CD4-positive, alpha-beta T cell treated with Interleukin-6 for 4 hours (primary cell): ENCODE measurements at regions not wholly inside any gene's neighbourhood (a gene's known extent, or its start where the extent isn't known, plus 50 kb on each side); places are given as distances from the start of the nearest gene placed in this dataset.

Experiments used
- DNase-seq: peaks from one replicate; pipeline ENCODE4 v3.0.0-alpha.2; 2020; ENCODE audit warnings: mixed read lengths

GRCh38 chr3:59280113-59280512 is 230.3 kb upstream of the CFAP20DC start:
- DNase-seq = no peak

DNA sequence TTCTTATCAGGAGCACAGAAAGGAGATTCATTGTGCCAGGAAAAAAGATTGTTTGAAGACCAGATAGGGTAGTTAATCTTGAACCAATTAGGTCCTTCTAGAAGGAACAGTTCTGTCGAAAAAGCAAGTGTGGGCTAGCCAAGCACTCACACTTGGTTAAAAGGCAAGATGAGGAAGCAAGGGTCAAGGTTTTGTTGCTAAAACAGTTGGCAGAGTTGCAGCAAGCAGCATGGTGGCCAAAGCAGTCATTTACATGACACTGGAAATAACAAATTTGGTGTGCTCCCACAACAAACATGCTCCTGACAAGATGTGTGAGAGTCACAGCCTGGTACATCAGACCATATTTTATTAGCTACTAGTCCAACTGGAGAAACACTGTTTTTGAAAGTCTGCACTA is 228.0 kb upstream of the CFAP20DC start:
- DNase-seq = no peak

DNA sequence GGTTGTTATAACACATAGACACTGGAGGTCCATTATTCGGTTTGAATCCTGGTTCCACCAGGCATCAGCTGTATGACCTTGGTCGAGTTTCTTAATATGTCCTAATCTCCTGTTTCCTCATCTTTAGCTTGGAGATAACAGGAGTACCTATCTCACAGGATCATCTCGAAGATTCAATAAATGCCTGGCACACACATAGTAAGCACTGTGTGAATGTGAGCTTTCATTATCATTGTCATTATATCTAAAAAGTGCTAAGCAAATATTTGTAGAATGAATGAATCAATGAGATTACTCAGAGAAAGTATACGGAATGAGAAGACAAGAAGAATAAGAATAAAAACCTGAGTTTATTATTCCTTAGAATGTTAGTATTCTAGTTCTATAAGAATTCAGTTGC is 227.4 kb upstream of the CFAP20DC start:
- no peak for DNase-seq

DNA sequence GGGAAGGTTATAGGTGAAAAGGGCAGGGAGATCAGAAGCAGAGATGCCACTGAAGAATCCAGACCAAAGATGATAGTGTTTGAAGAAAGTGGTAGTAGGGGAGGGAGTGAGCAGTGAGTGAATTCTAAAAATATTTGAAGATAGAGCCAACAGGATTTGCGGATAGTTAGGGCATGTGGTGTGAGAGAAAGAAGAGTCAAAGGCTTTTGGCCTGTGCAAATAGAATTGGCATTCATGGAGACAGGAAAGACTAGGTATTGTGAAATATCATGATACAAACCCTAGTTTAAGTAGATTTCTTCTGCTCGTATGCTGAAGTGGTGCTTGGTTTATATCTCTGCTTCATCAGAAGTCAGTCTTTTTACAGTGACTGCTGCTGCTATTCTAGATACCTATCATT is 224.2 kb upstream of the CFAP20DC start:
- no peak for DNase-seq

GRCh38 chr3:59271971-59272370 is 222.1 kb upstream of the CFAP20DC start:
- no peak for DNase-seq

GRCh38 chr3:59270921-59271320 is 221.1 kb upstream of the CFAP20DC start:
- no peak for DNase-seq

GRCh38 chr3:59270209-59270608 is 220.4 kb upstream of the CFAP20DC start:
- no peak for DNase-seq

DNA sequence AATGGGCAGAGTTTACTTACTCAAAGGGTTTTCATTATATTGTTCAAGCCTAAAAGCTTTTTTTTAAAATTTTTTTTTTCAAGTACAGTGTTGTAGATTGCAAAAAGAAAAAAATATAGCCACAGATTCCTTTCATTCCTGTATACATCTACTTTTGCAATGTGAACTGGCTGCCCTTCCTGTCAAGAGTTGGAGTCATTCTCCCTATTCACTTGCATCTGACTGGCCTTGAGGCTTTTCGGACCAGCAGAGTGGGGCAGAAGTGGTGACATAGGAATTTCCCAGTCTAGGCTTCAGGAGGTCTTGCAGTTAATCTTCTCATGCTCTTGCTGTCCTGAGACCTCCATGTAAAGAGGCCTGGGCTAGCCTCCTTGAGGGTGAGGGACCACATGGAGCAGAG is 218.3 kb upstream of the CFAP20DC start:
- no peak for DNase-seq

- DNase-seq = no peak
These were observed 217.2 kb upstream of the CFAP20DC start for GRCh38 chr3:59267021-59267420.

- no peak for DNase-seq
These were observed 216.7 kb upstream of the CFAP20DC start for GRCh38 chr3:59266551-59266950.

DNA sequence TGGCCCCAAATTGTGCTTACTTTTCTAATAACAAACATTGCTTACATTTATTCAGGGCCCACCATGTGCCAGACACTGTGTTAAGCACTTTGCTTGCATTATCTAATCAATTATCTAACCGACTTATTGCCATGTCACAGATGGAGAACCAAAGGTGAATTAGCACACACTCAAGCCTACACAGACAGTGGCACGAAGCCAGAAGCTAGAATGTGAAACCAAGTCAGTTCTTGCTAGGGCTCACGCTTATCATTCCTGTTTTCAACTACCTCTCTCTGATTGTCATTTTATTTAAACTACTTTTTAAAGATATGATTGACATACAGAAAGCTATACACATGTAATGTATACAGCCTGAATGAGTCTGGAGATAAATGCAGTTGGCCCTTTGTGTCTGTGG is 215.7 kb upstream of the CFAP20DC start:
- no peak for DNase-seq

- no peak for DNase-seq
These were observed 214.5 kb upstream of the CFAP20DC start for GRCh38 chr3:59264366-59264765.

- no peak for DNase-seq
These were observed 213.3 kb upstream of the CFAP20DC start for GRCh38 chr3:59263152-59263551.

DNA sequence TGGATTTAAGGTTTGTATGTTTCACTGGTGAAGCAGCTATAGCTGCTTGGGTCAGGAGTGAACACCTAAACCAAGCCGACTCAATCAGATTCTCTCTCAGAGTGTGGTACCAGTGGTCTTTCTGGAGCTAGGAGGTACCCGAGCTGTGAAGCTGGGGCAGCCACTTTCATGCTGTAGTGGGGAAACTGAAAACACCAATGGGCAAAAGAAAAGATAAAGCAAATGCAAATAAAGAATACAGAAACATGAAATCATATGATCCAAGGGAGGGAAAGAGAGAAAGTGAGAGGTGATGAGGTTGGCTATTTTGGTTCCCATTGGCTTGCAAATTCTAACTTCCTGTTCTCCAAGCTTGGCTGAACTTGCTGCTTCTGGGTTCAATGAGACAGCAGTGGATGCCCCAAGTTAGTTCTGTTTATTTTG is 212.3 kb upstream of the CFAP20DC start:
- DNase-seq = no peak

- no peak for DNase-seq
These were observed 211.2 kb upstream of the CFAP20DC start for GRCh38 chr3:59261009-59261408.

DNA sequence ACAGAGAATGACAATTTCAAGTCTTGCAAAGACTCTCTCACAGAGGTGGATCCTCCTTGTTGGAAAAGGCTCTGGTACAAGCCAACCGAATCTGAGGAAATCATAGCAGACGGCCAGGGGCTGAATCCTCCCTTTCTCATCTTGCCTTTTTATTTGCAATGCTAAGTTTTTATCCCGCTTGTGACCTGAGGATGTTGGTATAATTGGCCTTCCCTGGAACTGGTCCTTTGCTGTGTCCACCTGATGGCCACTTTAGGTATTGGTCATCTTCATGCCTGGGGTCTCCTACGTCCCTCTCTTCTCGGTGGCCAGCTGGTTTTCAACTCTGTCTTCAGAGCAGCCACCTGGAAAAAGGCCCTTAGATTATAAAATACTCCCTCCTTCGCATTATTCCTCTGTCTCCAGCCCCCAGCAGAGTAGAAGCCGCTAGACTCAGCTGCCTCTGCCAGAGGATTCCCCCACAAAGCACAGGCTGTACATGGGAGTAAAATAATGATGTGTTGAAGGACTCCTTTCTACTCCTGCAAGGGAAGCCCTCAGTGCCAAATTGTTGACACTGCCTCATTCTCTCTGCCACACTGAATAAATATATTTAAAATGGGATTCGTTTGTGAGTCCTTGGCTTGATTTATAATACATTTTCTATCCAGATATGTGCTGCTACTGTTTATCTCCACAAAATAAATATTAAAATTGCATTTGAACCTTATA is 208.9 kb upstream of the CFAP20DC start:
- DNase-seq = no peak

GRCh38 chr3:59257506-59257905 is 207.7 kb upstream of the CFAP20DC start:
- no peak for DNase-seq

- DNase-seq = no peak
These were observed 206.4 kb upstream of the CFAP20DC start for GRCh38 chr3:59256230-59256629.

GRCh38 chr3:59254976-59255375 is 205.2 kb upstream of the CFAP20DC start:
- no peak for DNase-seq

DNA sequence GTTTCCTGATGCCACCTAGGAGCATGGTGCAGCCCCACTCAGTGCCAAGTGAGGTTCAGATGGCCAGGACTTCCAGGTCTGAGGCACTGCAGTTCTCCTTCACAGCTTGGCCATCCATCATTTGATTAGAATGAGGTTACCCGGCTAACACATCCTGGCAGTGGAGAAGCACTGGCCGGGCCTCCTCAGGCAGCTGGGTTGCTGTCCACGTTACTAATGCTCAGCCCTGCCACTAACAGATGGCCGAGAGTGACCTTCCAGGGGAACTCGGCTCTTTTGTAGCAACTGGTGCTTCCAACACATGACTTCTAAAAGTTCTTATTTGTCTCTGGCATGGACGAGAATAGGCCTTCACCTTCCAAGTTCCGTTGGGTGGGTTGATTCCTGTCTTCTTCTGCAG is 204.6 kb upstream of the CFAP20DC start:
- no peak for DNase-seq

DNA sequence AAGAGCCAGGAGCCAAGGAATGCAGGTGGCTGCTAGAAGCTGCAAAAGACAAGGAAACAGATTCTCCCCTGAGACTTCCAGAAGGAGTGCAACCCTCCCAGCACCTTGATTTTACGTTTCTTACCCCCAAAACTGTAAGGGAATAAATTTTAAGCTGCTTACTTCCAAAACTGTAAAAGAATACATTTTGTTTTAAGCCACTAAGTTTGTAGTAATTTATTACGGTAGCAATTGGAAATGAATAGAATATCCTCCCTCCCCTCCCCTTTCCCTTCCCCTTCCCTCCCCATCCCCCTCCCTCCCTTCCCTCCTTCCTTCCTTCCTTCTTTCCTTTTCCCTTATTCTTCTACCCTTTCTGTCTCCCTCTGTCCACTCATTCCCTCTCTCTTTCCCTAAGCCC is 203.7 kb upstream of the CFAP20DC start:
- no peak for DNase-seq

GRCh38 chr3:59251869-59252268 is 202.0 kb upstream of the CFAP20DC start:
- no peak for DNase-seq

DNA sequence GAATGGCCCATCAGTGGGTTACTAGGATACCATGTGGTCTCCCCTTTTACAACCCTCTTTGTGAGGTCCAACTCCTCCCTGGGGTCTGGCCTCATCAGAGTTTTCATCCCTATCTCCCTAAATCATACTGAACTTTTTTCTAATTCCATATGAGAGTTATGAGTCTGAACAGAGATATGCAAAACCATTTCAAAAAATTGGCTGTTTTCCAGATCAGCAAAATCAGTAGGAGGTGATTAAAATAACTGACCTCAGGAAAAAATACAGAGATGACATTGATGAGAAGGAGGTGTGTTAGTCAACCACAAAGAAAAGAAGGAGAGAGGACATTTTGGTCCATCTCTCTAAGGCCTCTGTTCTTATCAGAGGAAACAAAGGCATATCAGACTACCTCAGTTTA is 200.8 kb upstream of the CFAP20DC start:
- DNase-seq = no peak

GRCh38 chr3:59249698-59250361 is 200.0 kb upstream of the CFAP20DC start:
- DNase-seq = no peak

GRCh38 chr3:59249004-59249403 is 199.2 kb upstream of the CFAP20DC start:
- no peak for DNase-seq
